ENCODE measurements at regions not wholly inside any gene's neighbourhood (a gene's known extent, or its start where the extent isn't known, plus 50 kb on each side); places are given as distances from the start of the nearest gene placed in this dataset.

GRCh38 chr4:167785523-167785922, 306.8 kb upstream of the ANXA10 start:
- no peaks in the 10 kb centered on the region for H3K9me3 ChIP-seq
- DNase-seq (ENCODE audit: low read depth in 1 of 2, low spot score in 1 of 2) (no peak), ATAC-seq (no peak), FAIRE-seq (no peak)
- no peak overlapping the region for H3K27ac ChIP-seq
- no peak overlapping the region for H3K4me2 ChIP-seq
- CTCF ChIA-PET: no interaction called here
- 3% methylated on average over 1 of the region's 1 CpG for WGBS (ENCODE audit: missing lambda C conversion rate)
- no peaks in the 10 kb centered on the region for H3K4me1 ChIP-seq
- no peak for TF ChIP-seq NFE2L2 (conservative IDR thresholded peaks at IDR 0.05; ENCODE audit: low read length)
- TF ChIP-seq ZNF302 (CRISPR knock-in tag; IDR thresholded peaks at IDR 0.05): no peak
- no peak for TF ChIP-seq KDM1A (IDR thresholded peaks at IDR 0.05; ENCODE audit: low read depth)
- no peak for TF ChIP-seq FOSL2 (IDR thresholded peaks at IDR 0.05)
- no peak for TF ChIP-seq FOSL2 (CRISPR knock-in tag; IDR thresholded peaks at IDR 0.05)
- no peak for TF ChIP-seq HOXB13 (CRISPR knock-in tag; IDR thresholded peaks at IDR 0.05; ENCODE audit: low read depth)
- TF ChIP-seq POLR2A (IDR thresholded peaks at IDR 0.05; ENCODE audit: low read length): no peak
- TF ChIP-seq USF2 (IDR thresholded peaks at IDR 0.05): no peak
- TF ChIP-seq ZC3H11A (IDR thresholded peaks at IDR 0.05): no peak
- TF ChIP-seq CHD2 (IDR thresholded peaks at IDR 0.05; ENCODE audit: low read length, partially characterized antibody): no peak
- TF ChIP-seq ELK1 (IDR thresholded peaks at IDR 0.05; ENCODE audit: low read depth, low read length): no peak
- TF ChIP-seq ZSCAN20 (CRISPR knock-in tag; IDR thresholded peaks at IDR 0.05): no peak
- no peak for TF ChIP-seq EHMT2 (IDR thresholded peaks at IDR 0.05; ENCODE audit: low read depth)
- TF ChIP-seq NPAS2 (CRISPR knock-in tag; IDR thresholded peaks at IDR 0.05; ENCODE audit: borderline replicate concordance): no peak
- TF ChIP-seq EP300 (IDR thresholded peaks at IDR 0.05): no peak
- H3K4me3 ChIP-seq: no peak overlapping the region
- POLR2A ChIA-PET: no interaction called here

GRCh38 chr4:167786504-167786903, 305.8 kb upstream of the ANXA10 start:
- Histone ChIP-seq H3K9me3 (no peaks in the 10 kb centered on the region), H3K27ac (no peak overlapping the region), H3K4me1 (no peaks in the 10 kb centered on the region), H3K4me2 (no peak overlapping the region), H3K4me3 (no peak overlapping the region)
- FAIRE-seq: no peak
- TF ChIP-seq RNF2 (IDR thresholded peaks at IDR 0.05; ENCODE audit: borderline replicate concordance, low read depth): no peak
- TF ChIP-seq KDM5A (IDR thresholded peaks at IDR 0.05): no peak
- TF ChIP-seq FOSL2 (IDR thresholded peaks at IDR 0.05): no peak
- no peak for TF ChIP-seq FOSL2 (CRISPR knock-in tag; IDR thresholded peaks at IDR 0.05)
- no peak for TF ChIP-seq MYC (IDR thresholded peaks at IDR 0.05; ENCODE audit: borderline replicate concordance, low read length)
- no peak for TF ChIP-seq CEBPB (IDR thresholded peaks at IDR 0.05)
- no peak for TF ChIP-seq KDM1A (IDR thresholded peaks at IDR 0.05; ENCODE audit: low read depth)
- no peak for TF ChIP-seq NFE2L2 (conservative IDR thresholded peaks at IDR 0.05; ENCODE audit: low read length)
- POLR2A ChIA-PET: no interaction called here
- no peak for DNase-seq (ENCODE audit: low read depth in 1 of 2, low spot score in 1 of 2)
- WGBS (ENCODE audit: missing lambda C conversion rate): 87% methylated on average over 3 of the region's 3 CpGs
- ATAC-seq: no peak
- CTCF ChIA-PET: no interaction called here

- POLR2A ChIA-PET: no interaction called here
- CTCF ChIA-PET: no interaction called here
Measured at GRCh38 chr4:167787231-167787630, 305.1 kb upstream of the ANXA10 start.

More at GRCh38 chr4:167787231-167787630, 305.1 kb upstream of the ANXA10 start:
- Histone ChIP-seq H3K4me3 (no peak overlapping the region), H3K9me3 (no peaks in the 10 kb centered on the region), H3K27ac (no peak overlapping the region), H3K4me1 (no peaks in the 10 kb centered on the region), H3K4me2 (no peak overlapping the region)
- ATAC-seq (no peak), FAIRE-seq (no peak), DNase-seq (ENCODE audit: low read depth in 1 of 2, low spot score in 1 of 2) (no peak)
- TF ChIP-seq ESRRA (IDR thresholded peaks at IDR 0.05; ENCODE audit: borderline replicate concordance, low read length) (no peak), ZNF302 (CRISPR knock-in tag; IDR thresholded peaks at IDR 0.05) (no peak), HOXB5 (CRISPR knock-in tag; IDR thresholded peaks at IDR 0.05) (no peak), TFCP2L1 (CRISPR knock-in tag; IDR thresholded peaks at IDR 0.05) (no peak), FOSB (CRISPR knock-in tag; IDR thresholded peaks at IDR 0.05) (no peak), ZSCAN20 (CRISPR knock-in tag; IDR thresholded peaks at IDR 0.05) (no peak), FOXS1 (CRISPR knock-in tag; IDR thresholded peaks at IDR 0.05) (no peak), NR3C1 (IDR thresholded peaks at IDR 0.05) (no peak), NPAS2 (CRISPR knock-in tag; IDR thresholded peaks at IDR 0.05; ENCODE audit: borderline replicate concordance) (no peak), CTCF (IDR thresholded peaks at IDR 0.05) (no peak), FOSL2 (IDR thresholded peaks at IDR 0.05) (no peak), FOSL2 (CRISPR knock-in tag; IDR thresholded peaks at IDR 0.05) (no peak), POLR2A (IDR thresholded peaks at IDR 0.05; ENCODE audit: low read length) (no peak)
- WGBS (ENCODE audit: missing lambda C conversion rate): 63% methylated on average over 1 of the region's 1 CpG

Data from A549 (cell line).